Colon (tissue), 2 donors: ENCODE measurements at regions not wholly inside any gene's neighbourhood (a gene's known extent, or its start where the extent isn't known, plus 50 kb on each side); places are given as distances from the start of the nearest gene placed in this dataset.
"Not testable (repeated sequence)": the region's sequence is repeated elsewhere in the genome, so short reads cannot be mapped to it uniquely, and the experiment has no call there.

Experiments used
- FAIRE-seq: peaks from 2 replicates; lab custom pipeline; 2012; peaks lifted over from hg19 to GRCh38; lab: Jason Lieb, UNC
- donor health status: control.
- donor health status: control.

- peak; percentile 18 for FAIRE-seq
These were observed 388.4 kb downstream of the TFEC start for GRCh38 chr7:115642194-115642593.

GRCh38 chr7:115638853-115639252 lies 391.7 kb downstream of the TFEC start:
- FAIRE-seq: no peak

- FAIRE-seq: no peak
These were observed 393.4 kb downstream of the TFEC start for GRCh38 chr7:115637128-115637527.

- FAIRE-seq: no peak
These were observed 394.7 kb downstream of the TFEC start for GRCh38 chr7:115635876-115636275.

- no peak for FAIRE-seq
These were observed 395.2 kb downstream of the TFEC start for GRCh38 chr7:115635376-115635775.

GRCh38 chr7:115634633-115635032 lies 395.9 kb downstream of the TFEC start:
- no peak for FAIRE-seq

- FAIRE-seq: no peak
These were observed 397.9 kb downstream of the TFEC start for GRCh38 chr7:115632636-115633035.

GRCh38 chr7:115631782-115632181 lies 398.8 kb downstream of the TFEC start:
- no peak for FAIRE-seq

- no peak for FAIRE-seq
These were observed 400.5 kb downstream of the TFEC start for GRCh38 chr7:115630049-115630448.

- FAIRE-seq: no peak
These were observed 411.9 kb downstream of the TFEC start for GRCh38 chr7:115618676-115619075.

- FAIRE-seq: no peak
These were observed 416.7 kb downstream of the TFEC start for GRCh38 chr7:115613836-115614235.

- FAIRE-seq: no peak
These were observed 427.1 kb downstream of the TFEC start for GRCh38 chr7:115603416-115603815.

- no peak for FAIRE-seq
These were observed 430.4 kb downstream of the TFEC start for GRCh38 chr7:115600207-115600606.

- not testable (repeated sequence) for FAIRE-seq
These were observed 431.4 kb downstream of the TFEC start for GRCh38 chr7:115599184-115599583.

GRCh38 chr7:115597220-115597619 lies 433.3 kb downstream of the TFEC start:
- FAIRE-seq: not testable (repeated sequence)

GRCh38 chr7:115593111-115593510 lies 437.5 kb downstream of the TFEC start:
- FAIRE-seq: no peak

- FAIRE-seq: no peak
These were observed 445.4 kb downstream of the TFEC start for GRCh38 chr7:115585015-115585718.

- FAIRE-seq: no peak
These were observed 447.6 kb downstream of the TFEC start for GRCh38 chr7:115582956-115583355.

GRCh38 chr7:115578576-115578975 lies 452.0 kb downstream of the TFEC start:
- FAIRE-seq: no peak

- no peak for FAIRE-seq
These were observed 455.8 kb downstream of the TFEC start for GRCh38 chr7:115574681-115575291.

- no peak for FAIRE-seq
These were observed 458.5 kb downstream of the TFEC start for GRCh38 chr7:115572111-115572510.

GRCh38 chr7:115561335-115562110 lies 469.0 kb downstream of the TFEC start:
- FAIRE-seq: no peak

- FAIRE-seq: no peak
These were observed 470.7 kb downstream of the TFEC start for GRCh38 chr7:115559877-115560276.
